GM23338 (cell line): ENCODE measurements at regions not wholly inside any gene's neighbourhood (a gene's known extent, or its start where the extent isn't known, plus 50 kb on each side); places are given as distances from the start of the nearest gene placed in this dataset.

Source experiments
- ATAC-seq: fragments of 200-7000 bp; cut with Tn5 transposase; 3 replicates; pipeline ENCODE4 v1.9.1; 2020
- DNase-seq: peaks from one replicate; pipeline ENCODE4 v3.0.0-alpha.2; 2015; ENCODE audit warnings: low spot score
- H2AFZ ChIP-seq: fragments of 200-600 bp; sonication (generic); 2 replicates; pipeline ENCODE4 v1.8.0; 2016; ENCODE audit warnings: antibody characterized with exemption, mild to moderate bottlenecking, moderate library complexity
- H3F3A ChIP-seq: fragments of 200-600 bp; sonication (generic); replicated peaks from 2 replicates; pipeline ENCODE4 v1.8.0; 2017; ENCODE audit warnings: antibody characterized with exemption, mixed run types, low read depth
- H3K27ac ChIP-seq: fragments of 200-600 bp; sonication (generic); 2 replicates; pipeline ENCODE4 v1.6.1; 2016; ENCODE audit warnings: low read depth
- H3K27me3 ChIP-seq: fragments of 200-600 bp; sonication (generic); 2 replicates; pipeline ENCODE4 v1.8.0; 2016; ENCODE audit warnings: mild to moderate bottlenecking, mixed run types, moderate library complexity; ENCODE audit not compliant: insufficient read depth
- H3K36me3 ChIP-seq: fragments of 200-600 bp; sonication (generic); 2 replicates; pipeline ENCODE4 v1.8.0; 2016; ENCODE audit warnings: mild to moderate bottlenecking; ENCODE audit not compliant: insufficient read depth
- H3K4me1 ChIP-seq: fragments of 200-600 bp; sonication (generic); 2 replicates; pipeline ENCODE4 v1.8.0; 2016; ENCODE audit warnings: mild to moderate bottlenecking, moderate library complexity; ENCODE audit not compliant: insufficient read depth
- H3K4me2 ChIP-seq: fragments of 200-600 bp; sonication (generic); 2 replicates; pipeline ENCODE4 v1.7.1; 2017; ENCODE audit warnings: mixed run types
- H3K4me3 ChIP-seq: fragments of 200-600 bp; sonication (generic); 2 replicates; pipeline ENCODE4 v1.6.1; 2016; ENCODE audit warnings: mixed run types
- H3K79me2 ChIP-seq: fragments of 200-600 bp; sonication (generic); replicated peaks from 2 replicates; pipeline ENCODE4 v1.8.0; 2017; ENCODE audit warnings: mild to moderate bottlenecking; ENCODE audit not compliant: insufficient read depth
- H3K9me2 ChIP-seq: fragments of 200-600 bp; sonication (generic); 2 replicates; pipeline ENCODE4 v1.8.0; 2017; ENCODE audit not compliant: insufficient read depth
- H4K20me1 ChIP-seq: fragments of 200-600 bp; sonication (generic); replicated peaks from 2 replicates; pipeline ENCODE4 v1.8.0; 2017; ENCODE audit warnings: mild to moderate bottlenecking; ENCODE audit not compliant: insufficient read depth
- H3K27ac Mint-ChIP-seq: 2 replicates; pipeline ENCODE4 v1.8.0; 2020; ENCODE audit warnings: inconsistent platforms, mild to moderate bottlenecking, moderate library complexity, mixed read lengths
- H3K27me3 Mint-ChIP-seq: 3 replicates; pipeline ENCODE4 v1.8.0; 2022; ENCODE audit warnings: low read depth, mild to moderate bottlenecking, moderate library complexity, mixed read lengths, inconsistent platforms; ENCODE audit not compliant: insufficient read depth, poor library complexity
- H3K36me3 Mint-ChIP-seq: 3 replicates; pipeline ENCODE4 v1.8.0; 2021; ENCODE audit warnings: low read depth, mild to moderate bottlenecking, inconsistent platforms, moderate library complexity, mixed read lengths
- H3K4me1 Mint-ChIP-seq: 3 replicates; pipeline ENCODE4 v1.8.0; 2020; ENCODE audit warnings: mild to moderate bottlenecking, inconsistent platforms, mixed read lengths
- H3K4me3 Mint-ChIP-seq: 3 replicates; pipeline ENCODE4 v1.8.0; 2021; ENCODE audit warnings: moderate library complexity, mild to moderate bottlenecking, inconsistent platforms, mixed read lengths
- H3K9me3 Mint-ChIP-seq: 3 replicates; pipeline ENCODE4 v1.8.0; 2020; ENCODE audit warnings: moderate library complexity, mild to moderate bottlenecking, inconsistent platforms, mixed read lengths
- CREB1 ChIP-seq: fragments of 250-450 bp; sonication (Bioruptor Pico); IDR thresholded peaks from 2 replicates; pipeline ENCODE4 v1.5.0; 2020; ENCODE audit warnings: low read depth, mild to moderate bottlenecking, moderate library complexity
- ETS1 ChIP-seq: IDR thresholded peaks from 2 replicates; pipeline ENCODE4 v1.6.1; 2016; ENCODE audit warnings: antibody characterized with exemption
- EZH2phosphoT487 ChIP-seq: fragments of 200-600 bp; sonication (generic); IDR thresholded peaks from one replicate; pipeline ENCODE4 v1.8.1; 2018; ENCODE audit warnings: antibody characterized with exemption; ENCODE audit not compliant: unreplicated experiment
- JUNB ChIP-seq: IDR thresholded peaks from one replicate; pipeline ENCODE4 v1.6.1; 2016; ENCODE audit warnings: antibody characterized with exemption; ENCODE audit not compliant: unreplicated experiment
- NANOG ChIP-seq: IDR thresholded peaks from 2 replicates; pipeline ENCODE4 v1.6.1; 2016; ENCODE audit warnings: antibody characterized with exemption, borderline replicate concordance
- STAT1 ChIP-seq: IDR thresholded peaks from one replicate; pipeline ENCODE4 v1.6.1; 2016; ENCODE audit warnings: antibody characterized with exemption; ENCODE audit not compliant: unreplicated experiment
- ZNF462 ChIP-seq: fragments of 250-450 bp; sonication (Bioruptor Pico); IDR thresholded peaks from 2 replicates; pipeline ENCODE4 v1.5.0; 2020; ENCODE audit warnings: mild to moderate bottlenecking, moderate library complexity

GRCh38 chr2:105470979-105471378 lies 72.1 kb upstream of the FHL2 start:
- Mint-ChIP-seq H3K4me3 (no peak overlapping the region), H3K4me1 (peaks cover 22% of the 10 kb centered on the region), H3K9me3 (no peaks in the 10 kb centered on the region), H3K27ac (no peak overlapping the region), H3K27me3 (peaks cover 10% of the 10 kb centered on the region), H3K36me3 (no peaks in the 10 kb centered on the region)
- peak overlapping the region; percentile 47; the same call in 1 of the 2 replicates for H2AFZ ChIP-seq
- no peaks in the 10 kb centered on the region for H3K27me3 ChIP-seq
- no peaks in the 10 kb centered on the region for H3F3A ChIP-seq
- 0 out of 2 replicates have a peak, but pooled peaks cover 4% of the 10 kb centered on the region for H3K9me2 ChIP-seq
- no peak overlapping the region for H3K4me2 ChIP-seq
- peaks cover 15% of the 10 kb centered on the region for H3K4me1 ChIP-seq
- TF ChIP-seq ZNF462 = no peak
- TF ChIP-seq ETS1 = no peak
- no peak for TF ChIP-seq STAT1
- no peak for TF ChIP-seq JUNB
- TF ChIP-seq CREB1 (CRISPR knock-in tag) = no peak
- TF ChIP-seq NANOG = no peak
- no peak for DNase-seq
- H3K4me3 ChIP-seq = no peak overlapping the region
- H4K20me1 ChIP-seq = no peaks in the 10 kb centered on the region
- no peak for ATAC-seq
- no peaks in the 10 kb centered on the region for H3K79me2 ChIP-seq
- no peak overlapping the region for H3K27ac ChIP-seq
- H3K36me3 ChIP-seq = no peaks in the 10 kb centered on the region

- no peaks in the 10 kb centered on the region for H3F3A ChIP-seq
- Mint-ChIP-seq H3K4me3 (no peak overlapping the region), H3K27ac (no peak overlapping the region), H3K9me3 (no peaks in the 10 kb centered on the region), H3K4me1 (peaks cover 22% of the 10 kb centered on the region), H3K27me3 (peaks cover 10% of the 10 kb centered on the region), H3K36me3 (no peaks in the 10 kb centered on the region)
- DNase-seq (no peak), ATAC-seq (no peak)
- H3K4me2 ChIP-seq = no peak overlapping the region
- no peaks in the 10 kb centered on the region for H3K79me2 ChIP-seq
- no peak overlapping the region for H3K4me3 ChIP-seq
- no peak overlapping the region for H3K27ac ChIP-seq
- H3K27me3 ChIP-seq = no peaks in the 10 kb centered on the region
- peaks cover 15% of the 10 kb centered on the region for H3K4me1 ChIP-seq
- H3K36me3 ChIP-seq = no peaks in the 10 kb centered on the region
- no peak overlapping the region for H2AFZ ChIP-seq
- 0 out of 2 replicates have a peak, but pooled peaks cover 4% of the 10 kb centered on the region for H3K9me2 ChIP-seq
- H4K20me1 ChIP-seq = no peaks in the 10 kb centered on the region
- TF ChIP-seq EZH2phosphoT487 (no peak), ZNF462 (no peak)
Measured at GRCh38 chr2:105469781-105470180, 70.9 kb upstream of the FHL2 start.
